Rectal smooth muscle tissue (tissue), 1 donor: ENCODE measurements at regions not wholly inside any gene's neighbourhood (a gene's known extent, or its start where the extent isn't known, plus 50 kb on each side); places are given as distances from the start of the nearest gene placed in this dataset.

Experiments used
- H3K27ac ChIP-seq: one replicate; pipeline ENCODE4 v1.7.0; 2013; ENCODE audit warnings: low read depth, low read length, inconsistent platforms
- H3K27me3 ChIP-seq: one replicate; pipeline ENCODE4 v1.7.0; 2013; ENCODE audit warnings: low read length; ENCODE audit not compliant: control insufficient read depth, insufficient read depth
- H3K36me3 ChIP-seq: one replicate; pipeline ENCODE4 v1.7.0; 2013; ENCODE audit warnings: low read length; ENCODE audit not compliant: control insufficient read depth, insufficient read depth
- H3K4me1 ChIP-seq: one replicate; pipeline ENCODE4 v1.7.0; 2013; ENCODE audit warnings: low read length; ENCODE audit not compliant: control insufficient read depth, insufficient read depth
- H3K4me3 ChIP-seq: one replicate; pipeline ENCODE4 v1.7.0; 2013; ENCODE audit warnings: low read length
- H3K9ac ChIP-seq: one replicate; pipeline ENCODE4 v1.7.0; 2013; ENCODE audit warnings: low read length

- no peak overlapping the region for H3K9ac ChIP-seq
- H3K36me3 ChIP-seq = no peaks in the 10 kb centered on the region
- no peaks in the 10 kb centered on the region for H3K4me1 ChIP-seq
- H3K27me3 ChIP-seq = no peaks in the 10 kb centered on the region
- no peak overlapping the region for H3K27ac ChIP-seq
- H3K4me3 ChIP-seq = no peak overlapping the region
Observed at GRCh38 chr2:160928854-160929301, 231.3 kb upstream of the TANK start.

- no peaks in the 10 kb centered on the region for H3K4me1 ChIP-seq
- no peaks in the 10 kb centered on the region for H3K36me3 ChIP-seq
- H3K27me3 ChIP-seq = no peaks in the 10 kb centered on the region
- H3K9ac ChIP-seq = no peak overlapping the region
- H3K4me3 ChIP-seq = no peak overlapping the region
- H3K27ac ChIP-seq = no peak overlapping the region
Observed at GRCh38 chr2:160931531-160931930, 228.7 kb upstream of the TANK start.

- Histone ChIP-seq H3K27ac (no peak overlapping the region), H3K9ac (no peak overlapping the region), H3K4me3 (no peak overlapping the region), H3K27me3 (no peaks in the 10 kb centered on the region), H3K36me3 (no peaks in the 10 kb centered on the region), H3K4me1 (no peaks in the 10 kb centered on the region)
Observed at GRCh38 chr2:160932960-160933359, 227.3 kb upstream of the TANK start.

- Histone ChIP-seq H3K27me3 (no peaks in the 10 kb centered on the region), H3K36me3 (no peaks in the 10 kb centered on the region), H3K9ac (no peak overlapping the region), H3K4me3 (no peak overlapping the region), H3K4me1 (no peaks in the 10 kb centered on the region), H3K27ac (no peak overlapping the region)
Observed at GRCh38 chr2:160934263-160934662, 226.0 kb upstream of the TANK start.

GRCh38 chr2:160934991-160935390 is 225.2 kb upstream of the TANK start:
- Histone ChIP-seq H3K9ac (no peak overlapping the region), H3K36me3 (no peaks in the 10 kb centered on the region), H3K27me3 (no peaks in the 10 kb centered on the region), H3K4me3 (no peak overlapping the region), H3K4me1 (no peaks in the 10 kb centered on the region), H3K27ac (no peak overlapping the region)

- Histone ChIP-seq H3K9ac (no peak overlapping the region), H3K4me1 (no peaks in the 10 kb centered on the region), H3K27ac (no peak overlapping the region), H3K27me3 (no peaks in the 10 kb centered on the region), H3K4me3 (no peak overlapping the region), H3K36me3 (no peaks in the 10 kb centered on the region)
Observed at GRCh38 chr2:160936044-160936806, 224.0 kb upstream of the TANK start.

- Histone ChIP-seq H3K27ac (no peak overlapping the region), H3K36me3 (no peaks in the 10 kb centered on the region), H3K4me1 (no peaks in the 10 kb centered on the region), H3K27me3 (no peaks in the 10 kb centered on the region), H3K4me3 (no peak overlapping the region), H3K9ac (no peak overlapping the region)
Observed at GRCh38 chr2:160940271-160940670, 220.0 kb upstream of the TANK start.

GRCh38 chr2:160940699-160941098 is 219.5 kb upstream of the TANK start:
- no peaks in the 10 kb centered on the region for H3K27me3 ChIP-seq

GRCh38 chr2:160941290-160941846 is 218.9 kb upstream of the TANK start:
- no peak overlapping the region for H3K27ac ChIP-seq
- H3K9ac ChIP-seq = no peak overlapping the region
- H3K4me1 ChIP-seq = no peaks in the 10 kb centered on the region
- no peak overlapping the region for H3K4me3 ChIP-seq
- no peaks in the 10 kb centered on the region for H3K27me3 ChIP-seq
- H3K36me3 ChIP-seq = no peaks in the 10 kb centered on the region

More at GRCh38 chr2:160940699-160941098, 219.5 kb upstream of the TANK start:
- no peak overlapping the region for H3K4me3 ChIP-seq
- no peak overlapping the region for H3K9ac ChIP-seq
- H3K4me1 ChIP-seq = no peaks in the 10 kb centered on the region
- H3K27ac ChIP-seq = no peak overlapping the region
- no peaks in the 10 kb centered on the region for H3K36me3 ChIP-seq

GRCh38 chr2:160942476-160943142 is 217.6 kb upstream of the TANK start:
- Histone ChIP-seq H3K27me3 (no peaks in the 10 kb centered on the region), H3K9ac (no peak overlapping the region), H3K36me3 (no peaks in the 10 kb centered on the region), H3K27ac (no peak overlapping the region), H3K4me1 (no peaks in the 10 kb centered on the region), H3K4me3 (no peak overlapping the region)

- Histone ChIP-seq H3K27me3 (no peaks in the 10 kb centered on the region), H3K27ac (no peak overlapping the region), H3K36me3 (no peaks in the 10 kb centered on the region), H3K9ac (no peak overlapping the region), H3K4me1 (no peaks in the 10 kb centered on the region), H3K4me3 (no peak overlapping the region)
Observed at GRCh38 chr2:160943414-160943813, 216.8 kb upstream of the TANK start.

GRCh38 chr2:160952464-160953254 is 207.6 kb upstream of the TANK start:
- no peak overlapping the region for H3K9ac ChIP-seq
- peak overlapping the region; percentile 68 for H3K27ac ChIP-seq
- peaks cover 4% of the 10 kb centered on the region for H3K27me3 ChIP-seq
- peak overlapping the region; percentile 48 for H3K4me3 ChIP-seq
- H3K4me1 ChIP-seq = peaks cover 19% of the 10 kb centered on the region
- H3K36me3 ChIP-seq = no peaks in the 10 kb centered on the region
